Ascending aorta (tissue), 2 donors: ENCODE measurements at regions not wholly inside any gene's neighbourhood (a gene's known extent, or its start where the extent isn't known, plus 50 kb on each side); places are given as distances from the start of the nearest gene placed in this dataset.

Experiments
- DNase-seq, 2 donors: peaks; one replicate each; pipeline ENCODE4 v3.0.0-alpha.2; 2019; ENCODE audit warnings: low spot score in 2 of 2
- H3K27ac ChIP-seq, 2 donors: fragments of 200-600 bp; sonication (generic); one replicate each; pipeline ENCODE4 v1.5.1; 2016 to 2017; ENCODE audit warnings: mild to moderate bottlenecking in 1 of 2
- H3K27me3 ChIP-seq: fragments of 200-600 bp; sonication (generic); one replicate; pipeline ENCODE4 v1.5.1; 2017
- H3K36me3 ChIP-seq, 2 donors: fragments of 200-600 bp; sonication (generic); one replicate each; pipeline ENCODE4 v1.5.1; 2016
- H3K4me1 ChIP-seq, 2 donors: fragments of 200-600 bp; sonication (generic); one replicate each; pipeline ENCODE4 v1.5.1; 2016 to 2017; ENCODE audit warnings: mild to moderate bottlenecking in 1 of 2
- H3K4me3 ChIP-seq, 2 donors: fragments of 200-600 bp; sonication (generic); one replicate each; pipeline ENCODE4 v1.5.1; 2016 to 2017; ENCODE audit warnings: mild to moderate bottlenecking in 1 of 2
- H3K9me3 ChIP-seq, 2 donors: fragments of 200-600 bp; sonication (generic); one replicate each; pipeline ENCODE4 v1.5.1; 2016
- intact Hi-C: fragments of 100-400 bp; cut with DNase I; formaldehyde crosslinking; loops from one replicate; pipeline ENCODE4 v1.15.1; 2023
- TF ChIP-seq, protein P1 (sequence below), 3 experiments: fragments of 200-600 bp in 2 of 3; fragments of 450-650 bp in 1 of 3; sonication (generic) in 2 of 3; IDR thresholded peaks; one replicate each; pipeline ENCODE4 v1.5.1; 2016 to 2019; ENCODE audit warnings: antibody characterized with exemption in 3 of 3, mild to moderate bottlenecking in 1 of 3, moderate library complexity in 1 of 3

- DNase-seq: no peak
- no peak overlapping the region for H3K4me3 ChIP-seq
- TF ChIP-seq, protein P1, sequence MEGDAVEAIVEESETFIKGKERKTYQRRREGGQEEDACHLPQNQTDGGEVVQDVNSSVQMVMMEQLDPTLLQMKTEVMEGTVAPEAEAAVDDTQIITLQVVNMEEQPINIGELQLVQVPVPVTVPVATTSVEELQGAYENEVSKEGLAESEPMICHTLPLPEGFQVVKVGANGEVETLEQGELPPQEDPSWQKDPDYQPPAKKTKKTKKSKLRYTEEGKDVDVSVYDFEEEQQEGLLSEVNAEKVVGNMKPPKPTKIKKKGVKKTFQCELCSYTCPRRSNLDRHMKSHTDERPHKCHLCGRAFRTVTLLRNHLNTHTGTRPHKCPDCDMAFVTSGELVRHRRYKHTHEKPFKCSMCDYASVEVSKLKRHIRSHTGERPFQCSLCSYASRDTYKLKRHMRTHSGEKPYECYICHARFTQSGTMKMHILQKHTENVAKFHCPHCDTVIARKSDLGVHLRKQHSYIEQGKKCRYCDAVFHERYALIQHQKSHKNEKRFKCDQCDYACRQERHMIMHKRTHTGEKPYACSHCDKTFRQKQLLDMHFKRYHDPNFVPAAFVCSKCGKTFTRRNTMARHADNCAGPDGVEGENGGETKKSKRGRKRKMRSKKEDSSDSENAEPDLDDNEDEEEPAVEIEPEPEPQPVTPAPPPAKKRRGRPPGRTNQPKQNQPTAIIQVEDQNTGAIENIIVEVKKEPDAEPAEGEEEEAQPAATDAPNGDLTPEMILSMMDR (IDR thresholded peaks at IDR 0.05): no peak
- peaks cover 0 to 7% of the 10 kb centered on the region in 2 donors for H3K4me1 ChIP-seq
- no peak overlapping the region for H3K27ac ChIP-seq
- H3K36me3 ChIP-seq: no peaks in the 10 kb centered on the region
- H3K9me3 ChIP-seq: no peaks in the 10 kb centered on the region
- H3K27me3 ChIP-seq: no peaks in the 10 kb centered on the region
- intact Hi-C loops: no loop called here
Observed at GRCh38 chr20:4483486-4483885, 202.8 kb upstream of the PRNP start.

DNA sequence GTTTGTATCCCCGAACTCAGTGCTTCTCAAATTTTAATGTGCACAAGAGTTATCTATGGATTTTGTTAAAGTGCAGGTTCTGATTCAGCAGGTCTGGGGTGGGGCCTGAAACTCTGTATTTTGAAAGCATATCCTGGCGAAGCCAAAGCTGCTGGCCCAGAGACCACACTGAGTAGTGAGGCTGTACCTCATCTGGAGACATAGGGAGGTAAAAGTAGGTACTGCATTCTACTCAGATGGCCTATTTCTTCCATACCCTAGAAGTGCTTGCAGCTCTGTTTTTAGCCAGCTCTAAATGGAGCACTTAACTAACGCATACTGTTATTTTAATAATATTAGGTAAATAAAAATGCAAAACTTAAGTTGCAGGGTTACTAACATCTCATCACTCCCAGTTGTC, 206.2 kb upstream of the PRNP start:
- Histone ChIP-seq H3K36me3 (no peaks in the 10 kb centered on the region), H3K27ac (no peak overlapping the region), H3K27me3 (no peaks in the 10 kb centered on the region), H3K4me1 (peaks cover 0 to 14% of the 10 kb centered on the region in 2 donors), H3K4me3 (no peak overlapping the region), H3K9me3 (no peaks in the 10 kb centered on the region)
- TF ChIP-seq, protein P1 (IDR thresholded peaks at IDR 0.05): no peak
- DNase-seq: no peak
- intact Hi-C loops: no loop called here

- no peaks in the 10 kb centered on the region for H3K9me3 ChIP-seq
- H3K27me3 ChIP-seq: no peaks in the 10 kb centered on the region
- H3K4me1 ChIP-seq: peaks cover 0 to 19% of the 10 kb centered on the region in 2 donors
- H3K36me3 ChIP-seq: no peaks in the 10 kb centered on the region
- H3K27ac ChIP-seq: peak overlapping the region; percentile 17 to 62
- no peak overlapping the region for H3K4me3 ChIP-seq
- intact Hi-C loops: loop anchor here (10.0 kb wide), 1 partner anchor 108 kb away; no protein-coding TSS in a partner anchor
- TF ChIP-seq, protein P1 (IDR thresholded peaks at IDR 0.05): no peak
- peak; percentile 9 to 83 for DNase-seq
Observed at GRCh38 chr20:4476903-4477500, 209.3 kb upstream of the PRNP start.

DNA sequence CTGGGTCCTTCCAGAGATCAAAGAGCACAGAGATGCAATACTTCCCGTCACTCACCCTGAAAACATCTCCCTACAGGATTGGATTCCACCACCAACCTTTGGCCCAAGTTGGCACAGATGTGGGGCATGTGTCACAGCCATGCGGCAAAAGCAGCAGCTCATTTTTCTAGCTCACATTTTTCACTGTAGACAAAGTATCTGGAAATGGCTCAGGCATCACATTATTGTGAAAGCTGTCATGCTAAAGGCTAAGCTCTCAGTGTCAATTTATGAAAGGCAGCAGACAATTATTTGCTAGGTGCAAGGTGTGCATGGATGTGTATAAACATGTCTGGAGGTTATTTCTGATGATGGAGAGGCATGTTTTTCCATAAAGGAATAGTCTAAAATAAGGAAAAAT, 213.3 kb upstream of the PRNP start:
- intact Hi-C loops: loop anchor here (10.0 kb wide), 1 partner anchor 112 kb away; no protein-coding TSS in a partner anchor
- H3K4me3 ChIP-seq: no peak overlapping the region
- H3K36me3 ChIP-seq: no peaks in the 10 kb centered on the region
- no peak overlapping the region for H3K27ac ChIP-seq
- no peaks in the 10 kb centered on the region for H3K9me3 ChIP-seq
- peaks cover 0 to 29% of the 10 kb centered on the region in 2 donors for H3K4me1 ChIP-seq
- H3K27me3 ChIP-seq: no peaks in the 10 kb centered on the region
- TF ChIP-seq, protein P1 (IDR thresholded peaks at IDR 0.05): no peak
- no peak for DNase-seq

- no peak for DNase-seq
- Histone ChIP-seq H3K4me1 (peaks cover 0 to 24% of the 10 kb centered on the region in 2 donors), H3K9me3 (no peaks in the 10 kb centered on the region), H3K36me3 (no peaks in the 10 kb centered on the region), H3K4me3 (no peak overlapping the region), H3K27ac (no peak overlapping the region), H3K27me3 (no peaks in the 10 kb centered on the region)
- TF ChIP-seq, protein P1 (IDR thresholded peaks at IDR 0.05): no peak
- intact Hi-C loops: loop anchor here (10.0 kb wide), 1 partner anchor 114 kb away; no protein-coding TSS in a partner anchor
Observed at GRCh38 chr20:4471221-4471620, 215.0 kb upstream of the PRNP start.
